ENCODE measurements at regions not wholly inside any gene's neighbourhood (a gene's known extent, or its start where the extent isn't known, plus 50 kb on each side); places are given as distances from the start of the nearest gene placed in this dataset.

GRCh38 chr1:14498839-14499238 is 99.6 kb upstream of the KAZN start:
- DNase-seq (ENCODE audit: low read depth): no peak

GRCh38 chr1:14499312-14500040 is 99.0 kb upstream of the KAZN start:
- no peak for DNase-seq (ENCODE audit: low read depth)

- no peak for DNase-seq (ENCODE audit: low read depth)
Observed at GRCh38 chr1:14500041-14500440, 98.4 kb upstream of the KAZN start.

GRCh38 chr1:14500912-14501311 is 97.6 kb upstream of the KAZN start:
- no peak for DNase-seq (ENCODE audit: low read depth)

GRCh38 chr1:14504517-14504916 is 94.0 kb upstream of the KAZN start:
- DNase-seq (ENCODE audit: low read depth): no peak

GRCh38 chr1:14506471-14507255 is 91.8 kb upstream of the KAZN start:
- no peak for DNase-seq (ENCODE audit: low read depth)

- DNase-seq (ENCODE audit: low read depth): no peak
Observed at GRCh38 chr1:14507262-14507661, 91.2 kb upstream of the KAZN start.

GRCh38 chr1:14508613-14509012 is 89.9 kb upstream of the KAZN start:
- DNase-seq (ENCODE audit: low read depth): no peak

GRCh38 chr1:14511166-14511680 is 87.3 kb upstream of the KAZN start:
- DNase-seq (ENCODE audit: low read depth): no peak

- DNase-seq (ENCODE audit: low read depth): no peak
Observed at GRCh38 chr1:14511796-14512585, 86.5 kb upstream of the KAZN start.

GRCh38 chr1:14513111-14513510 is 85.4 kb upstream of the KAZN start:
- no peak for DNase-seq (ENCODE audit: low read depth)

- no peak for DNase-seq (ENCODE audit: low read depth)
Observed at GRCh38 chr1:14514739-14515138, 83.7 kb upstream of the KAZN start.

- no peak for DNase-seq (ENCODE audit: low read depth)
Observed at GRCh38 chr1:14516974-14517840, 81.3 kb upstream of the KAZN start.

GRCh38 chr1:14517841-14518180 is 80.7 kb upstream of the KAZN start:
- DNase-seq (ENCODE audit: low read depth): no peak

- no peak for DNase-seq (ENCODE audit: low read depth)
Observed at GRCh38 chr1:14519976-14520375, 78.5 kb upstream of the KAZN start.

- DNase-seq (ENCODE audit: low read depth): no peak
Observed at GRCh38 chr1:14520514-14521163, 77.8 kb upstream of the KAZN start.

- no peak for DNase-seq (ENCODE audit: low read depth)
Observed at GRCh38 chr1:14521622-14522021, 76.9 kb upstream of the KAZN start.

- no peak for DNase-seq (ENCODE audit: low read depth)
Observed at GRCh38 chr1:14522077-14522925, 76.2 kb upstream of the KAZN start.

GRCh38 chr1:14522926-14523241 is 75.6 kb upstream of the KAZN start:
- no peak for DNase-seq (ENCODE audit: low read depth)

Data from stimulated activated CD4-positive, alpha-beta T cell treated with anti-CD3 and anti-CD28 coated beads, Interleukin-2, amount 100 ng/mL, for 4 hours (primary cell).